ENCODE measurements at regions not wholly inside any gene's neighbourhood (a gene's known extent, or its start where the extent isn't known, plus 50 kb on each side); places are given as distances from the start of the nearest gene placed in this dataset.

DNA sequence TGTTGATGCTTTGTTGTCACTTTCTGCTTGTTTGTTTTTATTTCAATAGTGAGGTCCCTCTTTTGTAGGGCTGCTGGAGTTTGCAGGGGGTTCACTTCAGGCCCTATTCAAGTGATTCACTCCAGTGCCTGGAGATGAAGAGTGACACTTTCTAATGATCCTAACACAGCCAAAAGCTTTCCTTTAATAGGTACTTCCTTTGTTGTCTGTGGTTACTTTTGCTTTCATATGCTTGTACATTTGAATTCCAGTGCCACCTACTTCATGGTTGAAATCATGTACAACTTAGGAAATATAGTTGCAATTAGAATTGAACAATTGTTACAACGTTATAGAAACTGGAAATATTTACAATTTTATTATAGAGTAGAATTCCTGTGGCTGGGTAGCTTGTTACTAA, 466.8 kb upstream of the EPHA3 start:
- Histone ChIP-seq H3K4ac (replicated peaks; ENCODE audit: insufficient read length, low read depth, low read length) (no peak overlapping the region), H2AK5ac (ENCODE audit: low read depth, low read length) (no peak overlapping the region), H3K23ac (ENCODE audit: insufficient read length) (no peak overlapping the region), H3K36me3 (ENCODE audit: control insufficient read depth in 2 of 4, insufficient read depth in 4 of 4, low read length in 3 of 4) (no peaks in the 10 kb centered on the region), H3K56ac (replicated peaks; ENCODE audit: insufficient read length, low read depth, low read length) (no peak overlapping the region), H3K14ac (ENCODE audit: insufficient read length) (no peak overlapping the region), H3K9ac (replicated peaks in 1 of 4; ENCODE audit: extremely low read depth in 1 of 4, low read depth in 3 of 4, low read length in 3 of 4) (no peak overlapping the region), H3K79me2 (ENCODE audit: control insufficient read depth in 1 of 2, insufficient read depth in 2 of 2, low read length in 2 of 2) (no peaks in the 10 kb centered on the region), H4K91ac (replicated peaks; ENCODE audit: insufficient read length, low read length) (no peak overlapping the region), H3K4me3 (ENCODE audit: extremely low read depth in 1 of 4, insufficient read depth in 2 of 4, low read depth in 3 of 4, low read length in 4 of 4) (no peak overlapping the region), H3K23me2 (ENCODE audit: low read depth, low read length) (no peaks in the 10 kb centered on the region), H2BK20ac (ENCODE audit: low read length) (no peak overlapping the region), H3K27me3 (replicated peaks in 1 of 4; ENCODE audit: control insufficient read depth in 3 of 4, extremely low read depth in 1 of 4, insufficient read depth in 3 of 4, low read length in 3 of 4) (no peaks in the 10 kb centered on the region), H3K4me2 (ENCODE audit: insufficient read depth in 1 of 2, low read depth in 2 of 2, low read length in 2 of 2) (no peak overlapping the region), H3K79me1 (ENCODE audit: low read depth, low read length) (no peaks in the 10 kb centered on the region), H3K9me3 (ENCODE audit: insufficient read depth in 2 of 2, low read depth in 1 of 2, low read length in 1 of 2) (0 out of 4 replicates have a peak, but pooled peaks cover 0 to under 1% of the 10 kb centered on the region in 2 experiments), H2AFZ (ENCODE audit: low read length) (no peak overlapping the region), H4K20me1 (replicated peaks in 1 of 2; ENCODE audit: control insufficient read depth in 1 of 2, insufficient read depth in 2 of 2, low read length in 2 of 2) (no peaks in the 10 kb centered on the region), H4K5ac (ENCODE audit: insufficient read length, low read depth, low read length) (no peak overlapping the region), H4K8ac (ENCODE audit: extremely low read depth, insufficient read depth, low read length) (no peak overlapping the region), H3K18ac (ENCODE audit: extremely low read depth, low read length) (no peak overlapping the region), H3K4me1 (replicated peaks in 1 of 4; ENCODE audit: control insufficient read depth in 3 of 4, insufficient read depth in 4 of 4, low read length in 3 of 4) (peaks cover 0 to 3% (median 0%) of the 10 kb centered on the region in 4 experiments; a peak in 1 of 7 replicates), H2BK15ac (ENCODE audit: low read length) (no peak overlapping the region), H2BK5ac (ENCODE audit: low read depth, low read length) (no peak overlapping the region), H2BK120ac (replicated peaks; ENCODE audit: low read depth, low read length) (no peak overlapping the region), H3K27ac (ENCODE audit: low read depth, low read length) (no peak overlapping the region), H2BK12ac (ENCODE audit: low read depth, low read length) (no peak overlapping the region)
- FAIRE-seq (no peak), DNase-seq (ENCODE audit: low read depth in 1 of 2, low spot score in 2 of 2) (no peak)
- ChIA-PET POLR2A (ENCODE audit: partially characterized antibody) (no interaction called here), CTCF (ENCODE audit: partially characterized antibody) (interaction anchor here (0.6 to 1.4 kb wide), 3 partner anchors 15 to 663 kb away, joined by 3 read pairs; no protein-coding TSS in a partner anchor)
- WGBS, 2 experiments (ENCODE audit: extremely low coverage in 1 of 2, insufficient coverage in 1 of 2, insufficient read length in 1 of 2, insufficient replicate concordance in 2 of 2, low coverage in 1 of 2, low lambda C conversion rate in 2 of 2, missing lambda C conversion rate in 1 of 2) = 90% methylated on average over 1 of the region's 1 CpG; no CpG with 5 or more reads in 1 of the 2 experiments
- TF ChIP-seq EP300 (IDR thresholded peaks at IDR 0.05; ENCODE audit: borderline replicate concordance in 1 of 2, low read depth in 2 of 2, low read length in 2 of 2) (no peak), HDAC6 (IDR thresholded peaks at IDR 0.05; ENCODE audit: low read depth, low read length) (no peak), RAD21 (IDR thresholded peaks at IDR 0.05 in 1 of 2, conservative IDR thresholded peaks at IDR 0.05 in 1 of 2; ENCODE audit: low read depth in 2 of 2, low read length in 2 of 2) (no peak), ASH2L (IDR thresholded peaks at IDR 0.05; ENCODE audit: low read length) (no peak), SAP30 (IDR thresholded peaks at IDR 0.05; ENCODE audit: insufficient read depth, insufficient replicate concordance, low read length) (no peak), E2F6 (IDR thresholded peaks at IDR 0.05) (no peak), MAX (IDR thresholded peaks at IDR 0.05) (no peak), YY1 (IDR thresholded peaks at IDR 0.05; ENCODE audit: low read depth, low read length) (no peak), SP2 (IDR thresholded peaks at IDR 0.05; ENCODE audit: low read length) (no peak), BRCA1 (IDR thresholded peaks at IDR 0.05; ENCODE audit: low read depth, low read length) (no peak), CTBP2 (IDR thresholded peaks at IDR 0.05; ENCODE audit: borderline replicate concordance, insufficient read depth, insufficient read length, low read length) (no peak)
- TF ChIP-seq, protein P1, sequence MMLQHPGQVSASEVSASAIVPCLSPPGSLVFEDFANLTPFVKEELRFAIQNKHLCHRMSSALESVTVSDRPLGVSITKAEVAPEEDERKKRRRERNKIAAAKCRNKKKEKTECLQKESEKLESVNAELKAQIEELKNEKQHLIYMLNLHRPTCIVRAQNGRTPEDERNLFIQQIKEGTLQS (IDR thresholded peaks at IDR 0.05; ENCODE audit: insufficient read depth, low read depth, low read length) = no peak

Measured in H1 (cell line).